ENCODE measurements at regions not wholly inside any gene's neighbourhood (a gene's known extent, or its start where the extent isn't known, plus 50 kb on each side); places are given as distances from the start of the nearest gene placed in this dataset.

DNA sequence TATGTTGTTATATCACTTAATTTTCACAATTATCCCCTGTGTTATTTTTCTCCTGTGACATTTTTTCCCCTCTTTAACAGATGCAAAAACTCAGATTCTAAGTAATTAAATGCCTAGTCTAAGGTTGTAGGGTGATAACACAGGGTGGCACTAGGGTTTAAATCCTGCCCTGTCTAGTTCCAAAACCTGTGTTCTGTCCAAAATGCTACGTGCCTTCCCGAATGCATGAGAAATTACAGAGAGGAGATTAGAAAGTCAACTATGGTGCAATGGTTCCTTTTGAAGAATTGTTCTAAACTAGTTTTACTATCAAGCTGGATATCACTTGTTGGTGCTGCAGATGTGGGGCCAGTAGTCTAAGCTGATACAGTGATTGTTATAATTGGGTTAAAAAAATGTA lies 108.0 kb downstream of the DIPK2A start:
- Histone ChIP-seq H3K36me3 (ENCODE audit: insufficient read depth, low read length) (no peaks in the 10 kb centered on the region), H3K79me2 (ENCODE audit: insufficient read depth, low read length) (no peaks in the 10 kb centered on the region), H4K20me1 (ENCODE audit: insufficient read depth, low read length) (no peaks in the 10 kb centered on the region), H3K9me3 (ENCODE audit: low read depth, low read length) (no peaks in the 10 kb centered on the region), H3K4me1 (ENCODE audit: insufficient read depth, low read length) (no peaks in the 10 kb centered on the region), H3K27me3 (ENCODE audit: insufficient read depth, low read length) (no peaks in the 10 kb centered on the region), H2AFZ (ENCODE audit: low read length) (no peak overlapping the region), H3K27ac (ENCODE audit: low read depth, low read length) (no peak overlapping the region), H3K4me3 (ENCODE audit: insufficient read depth, low read length) (no peak overlapping the region), H3K4me2 (ENCODE audit: insufficient read depth, low read length) (no peak overlapping the region)
- TF ChIP-seq, protein P1, sequence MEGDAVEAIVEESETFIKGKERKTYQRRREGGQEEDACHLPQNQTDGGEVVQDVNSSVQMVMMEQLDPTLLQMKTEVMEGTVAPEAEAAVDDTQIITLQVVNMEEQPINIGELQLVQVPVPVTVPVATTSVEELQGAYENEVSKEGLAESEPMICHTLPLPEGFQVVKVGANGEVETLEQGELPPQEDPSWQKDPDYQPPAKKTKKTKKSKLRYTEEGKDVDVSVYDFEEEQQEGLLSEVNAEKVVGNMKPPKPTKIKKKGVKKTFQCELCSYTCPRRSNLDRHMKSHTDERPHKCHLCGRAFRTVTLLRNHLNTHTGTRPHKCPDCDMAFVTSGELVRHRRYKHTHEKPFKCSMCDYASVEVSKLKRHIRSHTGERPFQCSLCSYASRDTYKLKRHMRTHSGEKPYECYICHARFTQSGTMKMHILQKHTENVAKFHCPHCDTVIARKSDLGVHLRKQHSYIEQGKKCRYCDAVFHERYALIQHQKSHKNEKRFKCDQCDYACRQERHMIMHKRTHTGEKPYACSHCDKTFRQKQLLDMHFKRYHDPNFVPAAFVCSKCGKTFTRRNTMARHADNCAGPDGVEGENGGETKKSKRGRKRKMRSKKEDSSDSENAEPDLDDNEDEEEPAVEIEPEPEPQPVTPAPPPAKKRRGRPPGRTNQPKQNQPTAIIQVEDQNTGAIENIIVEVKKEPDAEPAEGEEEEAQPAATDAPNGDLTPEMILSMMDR (IDR thresholded peaks at IDR 0.05; ENCODE audit: extremely low read depth, low read depth, low read length), result no peak
- DNase-seq (ENCODE audit: insufficient read length, low spot score, missing footprints), result no peak

DNA sequence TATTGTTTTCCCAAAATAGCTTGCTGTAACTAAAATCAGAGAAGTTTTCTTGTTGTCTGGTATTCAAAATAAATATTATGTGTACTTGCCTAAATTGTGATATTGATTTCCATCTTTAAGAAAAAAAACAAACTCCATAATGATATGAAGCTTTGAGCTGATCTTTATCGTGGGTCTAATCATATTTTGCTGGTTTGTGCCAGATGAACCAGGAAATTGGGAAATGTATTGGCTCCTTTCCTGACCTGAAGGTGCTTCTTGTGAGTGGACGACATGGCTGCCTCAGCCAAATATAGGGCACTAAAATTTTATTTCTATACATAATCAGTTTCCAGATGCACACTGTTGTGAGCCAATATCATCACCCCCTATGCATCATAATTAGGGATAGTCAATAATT lies 113.3 kb downstream of the DIPK2A start:
- H3K27me3 ChIP-seq (ENCODE audit: insufficient read depth, low read length), result no peaks in the 10 kb centered on the region
- no peak for DNase-seq (ENCODE audit: insufficient read length, low spot score, missing footprints)
- no peak overlapping the region for H3K27ac ChIP-seq (ENCODE audit: low read depth, low read length)
- H3K9me3 ChIP-seq (ENCODE audit: low read depth, low read length), result no peaks in the 10 kb centered on the region
- H3K4me1 ChIP-seq (ENCODE audit: insufficient read depth, low read length), result no peaks in the 10 kb centered on the region
- no peaks in the 10 kb centered on the region for H3K36me3 ChIP-seq (ENCODE audit: insufficient read depth, low read length)
- TF ChIP-seq, protein P1 (IDR thresholded peaks at IDR 0.05; ENCODE audit: extremely low read depth, low read depth, low read length), result no peak
- H3K4me2 ChIP-seq (ENCODE audit: insufficient read depth, low read length), result no peak overlapping the region
- no peaks in the 10 kb centered on the region for H3K79me2 ChIP-seq (ENCODE audit: insufficient read depth, low read length)
- H2AFZ ChIP-seq (ENCODE audit: low read length), result no peak overlapping the region
- H3K4me3 ChIP-seq (ENCODE audit: insufficient read depth, low read length), result no peak overlapping the region
- H4K20me1 ChIP-seq (ENCODE audit: insufficient read depth, low read length), result no peaks in the 10 kb centered on the region

DNA sequence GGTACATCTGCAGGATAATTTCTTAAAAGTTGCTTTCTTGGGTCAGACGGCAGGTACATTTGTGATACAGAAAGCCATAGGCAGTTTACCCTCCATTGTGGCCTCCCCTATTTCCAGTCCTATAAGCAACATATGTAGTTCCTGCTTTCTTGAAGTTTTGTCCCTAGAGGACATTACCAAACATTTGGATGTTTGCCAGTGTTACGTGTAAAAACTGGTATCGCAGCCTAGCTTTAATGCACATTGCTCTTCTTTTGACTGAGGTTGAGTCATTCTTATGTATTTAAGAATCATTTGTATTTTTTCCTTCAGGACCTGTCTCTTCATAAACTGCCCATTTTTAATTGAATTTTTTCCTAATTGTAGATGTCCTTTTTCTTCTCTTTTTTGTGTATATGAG lies 114.3 kb downstream of the DIPK2A start:
- no peak for DNase-seq (ENCODE audit: insufficient read length, low spot score, missing footprints)
- H3K36me3 ChIP-seq (ENCODE audit: insufficient read depth, low read length), result no peaks in the 10 kb centered on the region
- H3K9me3 ChIP-seq (ENCODE audit: low read depth, low read length), result no peaks in the 10 kb centered on the region
- no peak overlapping the region for H3K4me3 ChIP-seq (ENCODE audit: insufficient read depth, low read length)
- H3K27ac ChIP-seq (ENCODE audit: low read depth, low read length), result no peak overlapping the region
- H3K4me2 ChIP-seq (ENCODE audit: insufficient read depth, low read length), result no peak overlapping the region
- no peaks in the 10 kb centered on the region for H3K79me2 ChIP-seq (ENCODE audit: insufficient read depth, low read length)
- H4K20me1 ChIP-seq (ENCODE audit: insufficient read depth, low read length), result no peaks in the 10 kb centered on the region
- no peaks in the 10 kb centered on the region for H3K27me3 ChIP-seq (ENCODE audit: insufficient read depth, low read length)
- H2AFZ ChIP-seq (ENCODE audit: low read length), result no peak overlapping the region
- H3K4me1 ChIP-seq (ENCODE audit: insufficient read depth, low read length), result no peaks in the 10 kb centered on the region
- TF ChIP-seq, protein P1 (IDR thresholded peaks at IDR 0.05; ENCODE audit: extremely low read depth, low read depth, low read length), result no peak

DNA sequence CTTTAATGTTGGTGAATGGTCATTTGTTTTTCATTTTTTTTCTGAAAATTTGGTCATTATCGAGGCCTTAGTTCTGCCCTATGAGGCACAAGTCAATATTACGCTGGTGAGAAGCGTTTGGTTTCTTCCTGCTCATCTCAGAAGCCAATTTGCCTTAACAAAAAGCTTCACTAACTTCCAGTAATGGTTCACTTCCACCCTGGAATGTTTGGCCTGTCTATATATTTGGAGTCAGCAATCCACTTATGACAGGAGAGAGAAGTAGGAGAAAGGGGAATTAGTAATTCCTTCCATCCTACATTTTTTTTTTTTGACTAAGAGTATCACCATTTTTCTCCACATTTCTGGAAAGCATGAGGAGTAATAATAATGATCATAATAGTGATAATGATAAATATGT lies 124.4 kb downstream of the DIPK2A start:
- H3K27ac ChIP-seq (ENCODE audit: low read depth, low read length), result no peak overlapping the region
- no peak overlapping the region for H2AFZ ChIP-seq (ENCODE audit: low read length)
- H3K4me3 ChIP-seq (ENCODE audit: insufficient read depth, low read length), result no peak overlapping the region
- H3K4me1 ChIP-seq (ENCODE audit: insufficient read depth, low read length), result no peaks in the 10 kb centered on the region
- no peaks in the 10 kb centered on the region for H3K79me2 ChIP-seq (ENCODE audit: insufficient read depth, low read length)
- TF ChIP-seq, protein P1 (IDR thresholded peaks at IDR 0.05; ENCODE audit: extremely low read depth, low read depth, low read length), result no peak
- no peak for DNase-seq (ENCODE audit: insufficient read length, low spot score, missing footprints)
- H3K4me2 ChIP-seq (ENCODE audit: insufficient read depth, low read length), result no peak overlapping the region
- H4K20me1 ChIP-seq (ENCODE audit: insufficient read depth, low read length), result no peaks in the 10 kb centered on the region
- no peaks in the 10 kb centered on the region for H3K9me3 ChIP-seq (ENCODE audit: low read depth, low read length)
- H3K36me3 ChIP-seq (ENCODE audit: insufficient read depth, low read length), result no peaks in the 10 kb centered on the region
- H3K27me3 ChIP-seq (ENCODE audit: insufficient read depth, low read length), result no peaks in the 10 kb centered on the region

Measured in osteoblast (primary cell).